ENCODE measurements at regions not wholly inside any gene's neighbourhood (a gene's known extent, or its start where the extent isn't known, plus 50 kb on each side); places are given as distances from the start of the nearest gene placed in this dataset.
A peak's percentile ranks its signal among the peaks of the same experiment; 100 is the strongest.
"Not testable (repeated sequence)": the region's sequence is repeated elsewhere in the genome, so short reads cannot be mapped to it uniquely, and the experiment has no call there.

DNA sequence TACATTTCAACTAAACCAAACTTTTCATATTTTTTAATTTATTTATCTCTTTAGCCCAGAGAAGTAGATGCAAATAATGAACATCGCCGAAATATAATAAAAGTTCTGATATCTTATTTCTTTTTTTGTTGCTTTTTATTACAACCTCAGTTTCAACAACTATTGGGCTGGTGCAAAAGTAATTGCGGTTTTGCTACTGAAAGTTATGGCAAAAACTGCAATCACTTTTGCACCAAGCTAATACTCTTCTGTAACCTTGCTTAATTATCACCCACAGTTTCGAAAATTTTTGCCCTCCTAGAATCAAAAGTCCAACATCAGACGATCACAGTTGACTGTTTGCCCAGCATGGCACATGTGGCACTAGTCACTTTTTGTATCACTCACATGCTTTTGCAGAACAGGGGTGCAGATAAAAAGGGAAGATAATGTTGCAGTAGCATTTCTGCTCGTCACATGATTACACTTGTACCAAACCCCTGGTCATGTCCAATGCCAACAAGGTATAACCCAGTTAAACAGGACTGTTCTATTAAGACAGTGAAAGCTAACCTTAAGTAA, 242.4 kb upstream of the GALNT5 start:
- H3K27me3 ChIP-seq = no peaks in the 10 kb centered on the region
- no peaks in the 10 kb centered on the region for H3K36me3 ChIP-seq
- no peaks in the 10 kb centered on the region for H3K4me1 ChIP-seq
- no peak for TF ChIP-seq Cebpa-rat (IDR thresholded peaks at IDR 0.05)
- H3K4me3 ChIP-seq = no peak overlapping the region
- H3K9ac ChIP-seq = no peak overlapping the region
- no peak overlapping the region for H3K4me2 ChIP-seq
- H4K20me1 ChIP-seq = no peaks in the 10 kb centered on the region
- no peaks in the 10 kb centered on the region for H3K9me3 ChIP-seq
- H3K27ac ChIP-seq = no peak overlapping the region

- H3K27me3 ChIP-seq, H4K20me1 ChIP-seq, H3K4me1 ChIP-seq, H3K9me3 ChIP-seq, H3K9ac ChIP-seq, H3K27ac ChIP-seq, H3K36me3 ChIP-seq, H3K4me2 ChIP-seq, H3K4me3 ChIP-seq: not testable (repeated sequence)
Measured at GRCh38 chr2:157023264-157023663, 234.2 kb upstream of the GALNT5 start.

DNA sequence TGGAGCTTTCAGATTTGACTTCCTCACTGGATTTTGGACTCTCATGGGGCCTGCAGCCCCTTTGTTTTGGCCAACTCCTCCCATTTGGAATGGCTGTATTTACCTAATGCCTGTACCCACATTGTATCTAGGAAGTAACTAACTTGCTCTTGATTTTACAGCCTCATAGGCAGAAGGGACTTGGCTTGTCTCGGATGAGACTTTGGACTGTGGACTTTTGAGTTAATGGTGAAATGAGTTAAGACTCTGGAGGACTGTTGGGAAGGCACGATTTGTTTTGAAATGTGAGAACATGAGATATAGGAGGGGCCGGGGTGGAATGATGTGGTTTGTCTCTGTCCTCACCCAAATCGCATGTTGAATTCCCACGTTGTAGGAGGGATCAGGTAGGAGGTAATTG, 233.4 kb upstream of the GALNT5 start:
- no peaks in the 10 kb centered on the region for H4K20me1 ChIP-seq
- no peak overlapping the region for H3K4me2 ChIP-seq
- no peaks in the 10 kb centered on the region for H3K27me3 ChIP-seq
- no peak overlapping the region for H3K4me3 ChIP-seq
- no peak overlapping the region for H3K27ac ChIP-seq
- H3K9ac ChIP-seq = no peak overlapping the region
- peaks cover 8% of the 10 kb centered on the region; the same call in 1 of the 2 replicates for H3K4me1 ChIP-seq
- no peaks in the 10 kb centered on the region for H3K36me3 ChIP-seq
- H3K9me3 ChIP-seq = peaks cover 3% of the 10 kb centered on the region
- no peak for TF ChIP-seq Cebpa-rat (IDR thresholded peaks at IDR 0.05)

GRCh38 chr2:157032017-157032416, 225.5 kb upstream of the GALNT5 start:
- Histone ChIP-seq H3K9me3 (no peaks in the 10 kb centered on the region), H3K4me2 (no peak overlapping the region), H3K9ac (no peak overlapping the region), H3K36me3 (no peaks in the 10 kb centered on the region), H3K27ac (no peak overlapping the region), H3K4me1 (no peaks in the 10 kb centered on the region), H4K20me1 (no peaks in the 10 kb centered on the region), H3K27me3 (no peaks in the 10 kb centered on the region), H3K4me3 (no peak overlapping the region)
- no peak for TF ChIP-seq Cebpa-rat (IDR thresholded peaks at IDR 0.05)

DNA sequence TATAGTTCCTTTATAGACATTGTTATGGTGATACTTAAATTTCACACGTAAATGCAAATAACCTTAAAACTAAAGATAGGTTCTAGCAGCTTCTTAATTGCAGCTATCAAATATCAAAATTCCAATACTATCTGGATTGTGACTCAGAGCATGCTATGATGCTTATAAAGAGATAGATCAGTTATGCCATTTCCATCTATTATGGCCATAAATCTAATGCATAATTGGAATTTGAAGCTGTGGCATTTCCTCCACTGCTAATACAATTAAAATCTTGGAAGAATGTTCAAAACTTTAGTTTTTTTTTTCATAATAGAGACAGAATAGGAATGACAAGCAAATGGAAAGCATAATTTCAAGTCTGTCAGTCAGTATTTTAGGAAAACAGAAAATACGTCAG, 220.8 kb upstream of the GALNT5 start:
- no peak overlapping the region for H3K4me2 ChIP-seq
- H4K20me1 ChIP-seq = no peaks in the 10 kb centered on the region
- no peak overlapping the region for H3K9ac ChIP-seq
- no peak overlapping the region for H3K27ac ChIP-seq
- H3K4me1 ChIP-seq = no peaks in the 10 kb centered on the region
- no peaks in the 10 kb centered on the region for H3K9me3 ChIP-seq
- no peak overlapping the region for H3K4me3 ChIP-seq
- no peak for TF ChIP-seq Cebpa-rat (IDR thresholded peaks at IDR 0.05)
- no peaks in the 10 kb centered on the region for H3K27me3 ChIP-seq
- no peaks in the 10 kb centered on the region for H3K36me3 ChIP-seq

GRCh38 chr2:157043786-157044185, 213.7 kb upstream of the GALNT5 start:
- Histone ChIP-seq H3K36me3 (no peaks in the 10 kb centered on the region), H3K4me1 (no peaks in the 10 kb centered on the region), H3K27me3 (no peaks in the 10 kb centered on the region), H3K9ac (no peak overlapping the region), H4K20me1 (no peaks in the 10 kb centered on the region), H3K9me3 (no peaks in the 10 kb centered on the region), H3K4me2 (no peak overlapping the region), H3K4me3 (no peak overlapping the region), H3K27ac (no peak overlapping the region)
- TF ChIP-seq Cebpa-rat (IDR thresholded peaks at IDR 0.05) = no peak

DNA sequence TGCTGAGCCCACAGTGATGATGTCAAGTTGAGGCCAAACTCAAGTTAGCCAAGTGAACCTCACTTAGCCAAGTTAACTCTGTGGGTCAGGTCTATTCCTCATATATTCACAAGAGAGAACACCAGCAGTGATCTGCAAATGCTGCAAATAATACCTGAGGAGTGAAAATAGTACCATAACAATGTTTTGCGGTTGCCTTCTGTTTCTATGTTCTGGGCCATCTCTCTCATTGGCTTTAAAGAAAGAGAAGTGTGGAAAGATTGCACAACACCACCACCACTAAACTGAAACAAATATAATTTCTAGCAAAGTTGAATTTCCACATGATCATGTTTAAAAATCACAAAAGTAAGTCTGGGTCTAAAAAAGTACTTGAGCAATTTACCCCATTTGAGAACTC, 211.1 kb upstream of the GALNT5 start:
- Histone ChIP-seq H3K4me2 (no peak overlapping the region), H3K27me3 (no peaks in the 10 kb centered on the region)

GRCh38 chr2:157052685-157053224, 204.8 kb upstream of the GALNT5 start:
- H3K4me1 ChIP-seq = peaks cover 13% of the 10 kb centered on the region
- H3K36me3 ChIP-seq = no peaks in the 10 kb centered on the region
- H3K9me3 ChIP-seq = no peaks in the 10 kb centered on the region
- H3K9ac ChIP-seq = no peak overlapping the region
- H3K4me3 ChIP-seq = no peak overlapping the region
- H3K27me3 ChIP-seq = no peaks in the 10 kb centered on the region
- H3K27ac ChIP-seq = no peak overlapping the region
- no peak for TF ChIP-seq Cebpa-rat (IDR thresholded peaks at IDR 0.05)
- H3K4me2 ChIP-seq = no peak overlapping the region
- no peaks in the 10 kb centered on the region for H4K20me1 ChIP-seq

More for the DNA sequence above, 211.1 kb upstream of the GALNT5 start:
- Histone ChIP-seq H3K9me3 (no peaks in the 10 kb centered on the region), H3K36me3 (no peaks in the 10 kb centered on the region), H3K27ac (no peak overlapping the region), H4K20me1 (no peaks in the 10 kb centered on the region), H3K9ac (no peak overlapping the region), H3K4me1 (no peaks in the 10 kb centered on the region), H3K4me3 (no peak overlapping the region)
- no peak for TF ChIP-seq Cebpa-rat (IDR thresholded peaks at IDR 0.05)

DNA sequence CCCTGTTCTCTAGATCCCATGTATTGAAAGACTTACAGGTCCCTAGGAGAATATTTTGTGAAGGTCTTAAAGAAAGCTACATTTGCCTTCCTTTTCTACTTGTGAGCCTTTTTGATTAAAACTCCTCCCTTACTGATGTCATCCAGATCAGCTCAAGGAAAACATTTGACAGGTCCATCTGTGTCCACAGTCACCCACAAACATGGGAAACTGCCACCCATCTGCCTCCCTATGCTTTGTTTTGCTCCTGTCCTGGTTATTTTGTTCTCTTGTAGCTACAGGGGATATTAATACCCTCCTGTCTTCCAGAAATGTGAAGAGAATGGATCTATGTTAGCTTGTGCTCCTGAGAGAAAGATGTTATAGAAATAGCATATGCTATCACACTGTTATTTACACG, 203.6 kb upstream of the GALNT5 start:
- H3K27ac ChIP-seq = no peak overlapping the region
- no peak overlapping the region for H3K9ac ChIP-seq
- no peaks in the 10 kb centered on the region for H3K27me3 ChIP-seq
- no peak overlapping the region for H3K4me3 ChIP-seq
- no peak for TF ChIP-seq Cebpa-rat (IDR thresholded peaks at IDR 0.05)
- no peaks in the 10 kb centered on the region for H4K20me1 ChIP-seq
- H3K9me3 ChIP-seq = no peaks in the 10 kb centered on the region
- H3K4me2 ChIP-seq = no peak overlapping the region
- H3K36me3 ChIP-seq = no peaks in the 10 kb centered on the region
- H3K4me1 ChIP-seq = peaks cover 17% of the 10 kb centered on the region

- Histone ChIP-seq H3K4me3 (no peak overlapping the region), H3K9ac (no peak overlapping the region), H3K27ac (no peak overlapping the region), H3K4me1 (peaks cover 18% of the 10 kb centered on the region), H3K4me2 (peak overlapping the region; percentile 63), H3K36me3 (no peaks in the 10 kb centered on the region), H3K9me3 (no peaks in the 10 kb centered on the region), H3K27me3 (no peaks in the 10 kb centered on the region), H4K20me1 (no peaks in the 10 kb centered on the region)
- no peak for TF ChIP-seq Cebpa-rat (IDR thresholded peaks at IDR 0.05)
Measured at GRCh38 chr2:157055660-157056199, 201.8 kb upstream of the GALNT5 start.
